ENCODE measurements at regions not wholly inside any gene's neighbourhood (a gene's known extent, or its start where the extent isn't known, plus 50 kb on each side); places are given as distances from the start of the nearest gene placed in this dataset.
"Not testable (repeated sequence)": the region's sequence is repeated elsewhere in the genome, so short reads cannot be mapped to it uniquely, and the experiment has no call there.

GRCh38 chrX:9295551-9295950, 169.3 kb upstream of the TBL1X start:
- TF ChIP-seq EZH2 (IDR thresholded peaks at IDR 0.05; ENCODE audit: insufficient read depth, poor library complexity, severe bottlenecking), result no peak
- no peak for TF ChIP-seq EZH2phosphoT487 (IDR thresholded peaks at IDR 0.05; ENCODE audit: insufficient read depth, low read depth)
- no peak overlapping the region for H3K9ac ChIP-seq
- H2AFZ ChIP-seq, result no peak overlapping the region
- no peak overlapping the region for H3K4me3 ChIP-seq
- H3K4me2 ChIP-seq (ENCODE audit: unreplicated experiment), result no peak overlapping the region
- H3K9me3 ChIP-seq (ENCODE audit: low read depth), result no peaks in the 10 kb centered on the region
- DNase-seq, result no peak
- no peaks in the 10 kb centered on the region for H3F3A ChIP-seq (ENCODE audit: insufficient read depth)
- H3K36me3 ChIP-seq (ENCODE audit: low read depth), result no peaks in the 10 kb centered on the region
- H3K27ac ChIP-seq, result no peak overlapping the region
- no peaks in the 10 kb centered on the region for H3K4me1 ChIP-seq (ENCODE audit: insufficient read depth)
- no peaks in the 10 kb centered on the region for H4K20me1 ChIP-seq (ENCODE audit: insufficient read depth)
- no peaks in the 10 kb centered on the region for H3K27me3 ChIP-seq (replicated peaks; ENCODE audit: insufficient read depth)
- WGBS, 2 experiments (ENCODE audit: low coverage in 1 of 2, low lambda C conversion rate in 2 of 2, missing lambda C conversion rate in 2 of 2), result 100% methylated on average over 5 of the region's 5 CpGs
- in situ Hi-C loops (cut with MboI), result no loop called here
- no peaks in the 10 kb centered on the region for H3K79me2 ChIP-seq (ENCODE audit: insufficient read depth)
- no peaks in the 10 kb centered on the region for H3K9me2 ChIP-seq (ENCODE audit: insufficient read depth)

- Histone ChIP-seq H4K20me1 (ENCODE audit: insufficient read depth) (no peaks in the 10 kb centered on the region), H3F3A (ENCODE audit: insufficient read depth) (no peaks in the 10 kb centered on the region), H3K27me3 (replicated peaks; ENCODE audit: insufficient read depth) (no peaks in the 10 kb centered on the region), H3K27ac (no peak overlapping the region), H3K4me1 (ENCODE audit: insufficient read depth) (no peaks in the 10 kb centered on the region), H3K79me2 (ENCODE audit: insufficient read depth) (no peaks in the 10 kb centered on the region), H2AFZ (no peak overlapping the region), H3K4me3 (no peak overlapping the region), H3K9ac (no peak overlapping the region), H3K9me3 (ENCODE audit: low read depth) (no peaks in the 10 kb centered on the region), H3K4me2 (ENCODE audit: unreplicated experiment) (no peak overlapping the region), H3K36me3 (ENCODE audit: low read depth) (no peaks in the 10 kb centered on the region), H3K9me2 (ENCODE audit: insufficient read depth) (no peaks in the 10 kb centered on the region)
- no peak for DNase-seq
- TF ChIP-seq EZH2 (IDR thresholded peaks at IDR 0.05; ENCODE audit: insufficient read depth, poor library complexity, severe bottlenecking), result no peak
- no peak for TF ChIP-seq EZH2phosphoT487 (IDR thresholded peaks at IDR 0.05; ENCODE audit: insufficient read depth, low read depth)
- in situ Hi-C loops (cut with MboI), result no loop called here
- 84 to 89% methylated on average over 1 of the region's 1 CpG for WGBS, 2 experiments (ENCODE audit: low coverage in 1 of 2, low lambda C conversion rate in 2 of 2, missing lambda C conversion rate in 2 of 2)
Measured at GRCh38 chrX:9298221-9298620, 166.6 kb upstream of the TBL1X start.

GRCh38 chrX:9299681-9300080, 165.2 kb upstream of the TBL1X start:
- H3K79me2 ChIP-seq (ENCODE audit: insufficient read depth); H3K9me3 ChIP-seq (ENCODE audit: low read depth); H3F3A ChIP-seq (ENCODE audit: insufficient read depth); H3K9me2 ChIP-seq (ENCODE audit: insufficient read depth); H2AFZ ChIP-seq; H3K4me1 ChIP-seq (ENCODE audit: insufficient read depth); H3K27me3 ChIP-seq (replicated peaks; ENCODE audit: insufficient read depth); H3K9ac ChIP-seq; H3K36me3 ChIP-seq (ENCODE audit: low read depth); H4K20me1 ChIP-seq (ENCODE audit: insufficient read depth); H3K4me3 ChIP-seq; in situ Hi-C loops (cut with MboI); H3K27ac ChIP-seq; H3K4me2 ChIP-seq (ENCODE audit: unreplicated experiment): not testable (repeated sequence)
- DNase-seq, result peak; percentile 4
- WGBS, 2 experiments (ENCODE audit: low coverage in 1 of 2, low lambda C conversion rate in 2 of 2, missing lambda C conversion rate in 2 of 2), result 77 to 95% methylated on average over 3 of the region's 3 CpGs

GRCh38 chrX:9301836-9302235, 163.0 kb upstream of the TBL1X start:
- H3K9ac ChIP-seq, result no peak overlapping the region
- WGBS, 2 experiments (ENCODE audit: low coverage in 1 of 2, low lambda C conversion rate in 2 of 2, missing lambda C conversion rate in 2 of 2), result 13 to 21% methylated on average over 2 of the region's 2 CpGs
- no peaks in the 10 kb centered on the region for H3K4me1 ChIP-seq (ENCODE audit: insufficient read depth)
- no peaks in the 10 kb centered on the region for H4K20me1 ChIP-seq (ENCODE audit: insufficient read depth)
- H3K27me3 ChIP-seq (replicated peaks; ENCODE audit: insufficient read depth), result no peaks in the 10 kb centered on the region
- H3K9me2 ChIP-seq (ENCODE audit: insufficient read depth), result no peaks in the 10 kb centered on the region
- no peak overlapping the region for H2AFZ ChIP-seq
- H3K4me2 ChIP-seq (ENCODE audit: unreplicated experiment), result no peak overlapping the region
- H3K9me3 ChIP-seq (ENCODE audit: low read depth), result no peaks in the 10 kb centered on the region
- no peak for DNase-seq
- H3K79me2 ChIP-seq (ENCODE audit: insufficient read depth), result no peaks in the 10 kb centered on the region
- in situ Hi-C loops (cut with MboI), result no loop called here
- H3K27ac ChIP-seq, result no peak overlapping the region
- no peak overlapping the region for H3K4me3 ChIP-seq
- H3K36me3 ChIP-seq (ENCODE audit: low read depth), result no peaks in the 10 kb centered on the region
- TF ChIP-seq EZH2phosphoT487 (IDR thresholded peaks at IDR 0.05; ENCODE audit: insufficient read depth, low read depth) (no peak), EZH2 (IDR thresholded peaks at IDR 0.05; ENCODE audit: insufficient read depth, poor library complexity, severe bottlenecking) (no peak)
- H3F3A ChIP-seq (ENCODE audit: insufficient read depth), result no peaks in the 10 kb centered on the region

- TF ChIP-seq EZH2phosphoT487 (IDR thresholded peaks at IDR 0.05; ENCODE audit: insufficient read depth, low read depth) (no peak), EZH2 (IDR thresholded peaks at IDR 0.05; ENCODE audit: insufficient read depth, poor library complexity, severe bottlenecking) (no peak)
- no peaks in the 10 kb centered on the region for H3K9me2 ChIP-seq (ENCODE audit: insufficient read depth)
- no peaks in the 10 kb centered on the region for H3K4me1 ChIP-seq (ENCODE audit: insufficient read depth)
- no peak overlapping the region for H3K27ac ChIP-seq
- H3K27me3 ChIP-seq (replicated peaks; ENCODE audit: insufficient read depth), result no peaks in the 10 kb centered on the region
- no peaks in the 10 kb centered on the region for H3K9me3 ChIP-seq (ENCODE audit: low read depth)
- no peak overlapping the region for H2AFZ ChIP-seq
- H3F3A ChIP-seq (ENCODE audit: insufficient read depth), result no peaks in the 10 kb centered on the region
- no peak overlapping the region for H3K9ac ChIP-seq
- DNase-seq, result no peak
- no peaks in the 10 kb centered on the region for H4K20me1 ChIP-seq (ENCODE audit: insufficient read depth)
- H3K4me2 ChIP-seq (ENCODE audit: unreplicated experiment), result no peak overlapping the region
- WGBS, 2 experiments (ENCODE audit: low coverage in 1 of 2, low lambda C conversion rate in 2 of 2, missing lambda C conversion rate in 2 of 2), result 40 to 60% methylated on average over 4 of the region's 4 CpGs
- H3K79me2 ChIP-seq (ENCODE audit: insufficient read depth), result no peaks in the 10 kb centered on the region
- in situ Hi-C loops (cut with MboI), result no loop called here
- no peaks in the 10 kb centered on the region for H3K36me3 ChIP-seq (ENCODE audit: low read depth)
- no peak overlapping the region for H3K4me3 ChIP-seq
Measured at GRCh38 chrX:9302381-9302780, 162.5 kb upstream of the TBL1X start.

Data from GM23248 (cell line).